GM10266 (cell line): ENCODE measurements at regions not wholly inside any gene's neighbourhood (a gene's known extent, or its start where the extent isn't known, plus 50 kb on each side); places are given as distances from the start of the nearest gene placed in this dataset.

Source experiments
- DNase-seq: peaks from one replicate; pipeline ENCODE4 v3.0.0; 2012; ENCODE audit errors: extremely low spot score
- TF ChIP-seq, protein P1 (sequence below): IDR thresholded peaks from 2 replicates; pipeline ENCODE4 v1.5.1; 2012; ENCODE audit warnings: mild to moderate bottlenecking, low read depth; ENCODE audit not compliant: control insufficient read depth, insufficient read depth; ENCODE audit errors: missing control alignments

- TF ChIP-seq, protein P1, sequence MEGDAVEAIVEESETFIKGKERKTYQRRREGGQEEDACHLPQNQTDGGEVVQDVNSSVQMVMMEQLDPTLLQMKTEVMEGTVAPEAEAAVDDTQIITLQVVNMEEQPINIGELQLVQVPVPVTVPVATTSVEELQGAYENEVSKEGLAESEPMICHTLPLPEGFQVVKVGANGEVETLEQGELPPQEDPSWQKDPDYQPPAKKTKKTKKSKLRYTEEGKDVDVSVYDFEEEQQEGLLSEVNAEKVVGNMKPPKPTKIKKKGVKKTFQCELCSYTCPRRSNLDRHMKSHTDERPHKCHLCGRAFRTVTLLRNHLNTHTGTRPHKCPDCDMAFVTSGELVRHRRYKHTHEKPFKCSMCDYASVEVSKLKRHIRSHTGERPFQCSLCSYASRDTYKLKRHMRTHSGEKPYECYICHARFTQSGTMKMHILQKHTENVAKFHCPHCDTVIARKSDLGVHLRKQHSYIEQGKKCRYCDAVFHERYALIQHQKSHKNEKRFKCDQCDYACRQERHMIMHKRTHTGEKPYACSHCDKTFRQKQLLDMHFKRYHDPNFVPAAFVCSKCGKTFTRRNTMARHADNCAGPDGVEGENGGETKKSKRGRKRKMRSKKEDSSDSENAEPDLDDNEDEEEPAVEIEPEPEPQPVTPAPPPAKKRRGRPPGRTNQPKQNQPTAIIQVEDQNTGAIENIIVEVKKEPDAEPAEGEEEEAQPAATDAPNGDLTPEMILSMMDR: no peak
- no peak for DNase-seq
Measured at GRCh38 chr2:6771634-6772611, 93.8 kb downstream of the CMPK2 start.

DNA sequence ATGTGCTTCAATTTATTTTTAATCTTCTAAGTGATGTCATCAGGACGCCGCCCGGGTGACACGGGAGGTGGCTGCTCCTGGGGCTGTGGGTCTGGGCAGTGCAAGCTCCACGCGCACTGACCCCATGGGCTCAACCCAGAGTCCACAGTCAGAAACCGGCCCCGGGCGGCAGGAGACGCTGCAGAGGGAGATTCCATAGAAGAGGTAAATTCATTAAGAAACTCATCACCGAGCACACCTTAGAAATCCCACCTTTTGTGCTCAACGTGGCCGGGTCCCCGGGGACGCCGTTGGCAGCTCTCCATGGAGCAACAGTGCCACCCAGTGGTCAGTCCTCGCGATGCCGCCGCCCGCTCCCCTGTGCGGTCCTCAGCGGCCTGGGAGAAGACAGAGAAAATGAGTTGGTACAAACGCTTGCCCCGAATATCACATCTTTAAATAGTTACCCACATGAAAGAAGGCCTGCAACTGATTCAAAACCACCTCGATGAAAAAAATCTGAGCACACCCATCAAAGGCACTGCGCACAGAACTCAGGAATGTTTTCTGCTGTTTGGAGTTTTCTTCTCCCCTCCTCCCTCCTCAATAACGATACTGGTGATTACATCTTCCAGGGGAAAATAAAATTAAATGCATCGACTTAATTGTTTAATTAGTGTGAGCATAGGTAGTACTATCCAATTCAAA lies 92.6 kb downstream of the CMPK2 start:
- peak; percentile 73 for DNase-seq
- TF ChIP-seq, protein P1: peak; percentile 98

- TF ChIP-seq, protein P1: no peak
- DNase-seq: no peak
Measured at GRCh38 chr2:6773694-6774044, 92.0 kb downstream of the CMPK2 start.

DNA sequence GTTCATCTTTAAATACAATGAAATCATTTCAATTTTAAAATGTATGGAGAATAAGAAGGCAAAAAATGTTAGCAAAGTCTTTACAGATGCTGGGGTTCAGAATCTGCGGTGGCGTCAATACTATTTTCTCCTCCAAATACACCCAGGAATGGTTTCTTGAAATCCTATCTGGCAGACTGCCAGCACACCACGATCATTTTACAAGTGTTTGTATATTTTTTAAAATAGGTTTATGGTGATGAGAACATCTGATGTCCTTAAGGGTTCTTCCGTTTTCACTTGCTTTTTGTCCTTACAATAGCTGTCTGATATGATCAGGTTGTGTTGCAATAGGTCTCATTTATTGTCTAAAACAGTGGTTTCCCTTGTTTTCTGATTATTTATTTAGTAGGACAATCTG lies 89.6 kb downstream of the CMPK2 start:
- no peak for DNase-seq
- TF ChIP-seq, protein P1: no peak

DNA sequence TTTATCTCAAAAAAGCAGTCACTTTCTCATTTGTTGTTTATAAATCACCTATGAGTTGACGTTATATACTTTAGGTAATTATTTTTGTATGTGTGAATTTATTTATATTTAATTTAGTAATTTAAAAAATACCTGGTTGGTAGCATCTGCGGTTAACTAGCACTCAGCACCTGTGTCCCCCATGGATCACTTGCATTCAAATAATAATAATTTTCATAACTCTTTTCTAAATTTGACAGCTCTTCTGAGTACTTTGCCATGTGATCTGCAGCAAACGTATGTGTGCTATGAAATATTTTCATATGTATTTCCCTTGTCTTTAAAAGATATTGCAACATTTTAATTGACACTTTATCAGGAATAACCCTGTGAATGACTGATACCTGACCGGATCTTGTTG lies 88.1 kb downstream of the CMPK2 start:
- TF ChIP-seq, protein P1: no peak
- no peak for DNase-seq

GRCh38 chr2:6780765-6781274 lies 84.9 kb downstream of the CMPK2 start:
- TF ChIP-seq, protein P1: no peak
- DNase-seq: no peak
